Osteoblast (primary cell): ENCODE measurements at regions not wholly inside any gene's neighbourhood (a gene's known extent, or its start where the extent isn't known, plus 50 kb on each side); places are given as distances from the start of the nearest gene placed in this dataset.
"Not testable (repeated sequence)": the region's sequence is repeated elsewhere in the genome, so short reads cannot be mapped to it uniquely, and the experiment has no call there.

Experiments used
- DNase-seq: peaks from one replicate; pipeline ENCODE4 v3.0.0; 2011; ENCODE audit warnings: low spot score, mixed read lengths; ENCODE audit not compliant: insufficient read length; ENCODE audit errors: missing footprints
- H2AFZ ChIP-seq: 2 replicates; pipeline ENCODE4 v1.6.0; 2011; ENCODE audit warnings: mild to moderate bottlenecking, low read length
- H3K27ac ChIP-seq: 2 replicates; pipeline ENCODE4 v1.5.1; 2011; ENCODE audit warnings: mild to moderate bottlenecking, low read depth, low read length, moderate library complexity
- H3K27me3 ChIP-seq: 2 replicates; pipeline ENCODE4 v1.6.0; 2012; ENCODE audit warnings: mild to moderate bottlenecking, control low read depth, inconsistent platforms, low read length, moderate library complexity; ENCODE audit not compliant: insufficient read depth
- H3K36me3 ChIP-seq: 2 replicates; pipeline ENCODE4 v1.5.1; 2011; ENCODE audit warnings: mild to moderate bottlenecking, low read length, control low read depth, moderate library complexity; ENCODE audit not compliant: insufficient read depth
- H3K4me1 ChIP-seq: 2 replicates; pipeline ENCODE4 v1.5.1; 2011; ENCODE audit warnings: mild to moderate bottlenecking, low read length, control low read depth, moderate library complexity; ENCODE audit not compliant: insufficient read depth
- H3K4me2 ChIP-seq: 2 replicates; pipeline ENCODE4 v1.6.0; 2011; ENCODE audit warnings: mild to moderate bottlenecking, low read length; ENCODE audit not compliant: insufficient read depth
- H3K4me3 ChIP-seq: fragments of 200-600 bp; sonication (generic); 3 replicates; pipeline ENCODE4 v1.5.1; 2012; ENCODE audit warnings: mild to moderate bottlenecking, low read length, inconsistent platforms; ENCODE audit not compliant: insufficient read depth
- H3K79me2 ChIP-seq: 2 replicates; pipeline ENCODE4 v1.6.0; 2012; ENCODE audit warnings: mild to moderate bottlenecking, low read length, control low read depth, inconsistent platforms; ENCODE audit not compliant: insufficient read depth
- H3K9me3 ChIP-seq: 2 replicates; pipeline ENCODE4 v1.5.1; 2011; ENCODE audit warnings: low read depth, low read length, control low read depth
- H4K20me1 ChIP-seq: 2 replicates; pipeline ENCODE4 v1.6.0; 2012; ENCODE audit warnings: mild to moderate bottlenecking, low read length, control low read depth; ENCODE audit not compliant: insufficient read depth
- CTCF ChIP-seq: IDR thresholded peaks from 2 replicates; pipeline ENCODE4 v1.5.1; 2011; ENCODE audit warnings: mild to moderate bottlenecking, low read depth, low read length, moderate library complexity; ENCODE audit errors: extremely low read depth

DNA sequence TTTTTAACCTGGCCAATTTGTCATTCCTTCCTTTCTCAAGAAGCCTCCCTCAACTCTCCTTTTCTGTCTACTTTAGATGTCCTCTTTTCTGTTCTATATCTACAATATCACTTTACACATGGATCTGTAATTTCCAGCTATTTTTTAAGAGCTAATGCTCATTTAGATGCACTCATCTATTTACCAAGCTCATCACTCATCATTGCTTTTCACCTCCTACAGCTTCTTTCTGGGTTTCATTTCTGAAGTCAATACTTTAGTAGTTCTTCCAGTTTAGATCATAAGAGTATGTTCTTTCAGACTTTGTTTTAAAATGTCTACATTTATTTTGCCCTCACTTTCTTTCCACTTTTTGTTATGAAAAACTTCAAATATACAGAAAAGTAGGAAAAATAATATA is 466.9 kb downstream of the MID1IP1 start:
- H3K4me2 ChIP-seq, result no peak overlapping the region
- no peaks in the 10 kb centered on the region for H3K79me2 ChIP-seq
- no peaks in the 10 kb centered on the region for H4K20me1 ChIP-seq
- H3K4me1 ChIP-seq, result no peaks in the 10 kb centered on the region
- H3K9me3 ChIP-seq, result no peaks in the 10 kb centered on the region
- peaks cover 35% of the 10 kb centered on the region for H3K27me3 ChIP-seq
- no peak for DNase-seq
- no peak for TF ChIP-seq CTCF
- no peak overlapping the region for H3K27ac ChIP-seq
- H2AFZ ChIP-seq, result no peak overlapping the region
- no peaks in the 10 kb centered on the region for H3K36me3 ChIP-seq
- no peak overlapping the region for H3K4me3 ChIP-seq

DNA sequence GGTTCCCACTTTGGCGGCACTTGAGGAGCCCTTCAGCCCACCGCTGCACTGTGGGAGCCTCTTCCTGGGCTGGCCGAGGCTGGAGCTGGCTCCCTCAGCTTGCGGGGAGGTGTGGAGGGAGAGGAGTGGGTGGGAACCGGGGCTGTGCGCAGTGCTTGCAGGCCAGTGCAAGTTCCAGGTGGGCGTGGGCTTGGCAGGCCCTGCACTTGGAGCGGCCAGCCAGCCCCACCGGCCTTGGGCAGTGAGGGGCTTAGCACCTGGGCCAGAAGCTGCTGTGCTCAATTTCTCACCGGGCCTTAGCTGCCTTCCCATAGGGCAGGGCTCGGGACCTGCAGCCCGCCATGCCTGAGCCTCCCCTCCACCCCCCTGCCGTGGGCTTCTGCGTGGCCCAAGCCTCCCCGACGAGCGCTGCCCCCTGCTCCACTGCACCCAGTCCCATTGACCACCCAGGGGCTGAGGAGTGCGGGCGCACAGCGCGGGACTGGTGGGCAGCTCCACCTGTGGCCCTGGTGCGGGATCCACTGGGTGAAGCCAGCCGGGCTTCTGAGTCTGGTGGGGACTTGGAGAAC is 474.3 kb downstream of the MID1IP1 start:
- DNase-seq, result no peak
- no peak for TF ChIP-seq CTCF
- no peaks in the 10 kb centered on the region for H3K9me3 ChIP-seq
- no peaks in the 10 kb centered on the region for H3K4me1 ChIP-seq
- no peak overlapping the region for H3K4me3 ChIP-seq
- H2AFZ ChIP-seq, result no peak overlapping the region
- H3K27ac ChIP-seq, result no peak overlapping the region
- no peak overlapping the region for H3K4me2 ChIP-seq
- no peaks in the 10 kb centered on the region for H3K36me3 ChIP-seq
- no peaks in the 10 kb centered on the region for H3K79me2 ChIP-seq
- no peaks in the 10 kb centered on the region for H4K20me1 ChIP-seq
- H3K27me3 ChIP-seq, result no peaks in the 10 kb centered on the region

DNA sequence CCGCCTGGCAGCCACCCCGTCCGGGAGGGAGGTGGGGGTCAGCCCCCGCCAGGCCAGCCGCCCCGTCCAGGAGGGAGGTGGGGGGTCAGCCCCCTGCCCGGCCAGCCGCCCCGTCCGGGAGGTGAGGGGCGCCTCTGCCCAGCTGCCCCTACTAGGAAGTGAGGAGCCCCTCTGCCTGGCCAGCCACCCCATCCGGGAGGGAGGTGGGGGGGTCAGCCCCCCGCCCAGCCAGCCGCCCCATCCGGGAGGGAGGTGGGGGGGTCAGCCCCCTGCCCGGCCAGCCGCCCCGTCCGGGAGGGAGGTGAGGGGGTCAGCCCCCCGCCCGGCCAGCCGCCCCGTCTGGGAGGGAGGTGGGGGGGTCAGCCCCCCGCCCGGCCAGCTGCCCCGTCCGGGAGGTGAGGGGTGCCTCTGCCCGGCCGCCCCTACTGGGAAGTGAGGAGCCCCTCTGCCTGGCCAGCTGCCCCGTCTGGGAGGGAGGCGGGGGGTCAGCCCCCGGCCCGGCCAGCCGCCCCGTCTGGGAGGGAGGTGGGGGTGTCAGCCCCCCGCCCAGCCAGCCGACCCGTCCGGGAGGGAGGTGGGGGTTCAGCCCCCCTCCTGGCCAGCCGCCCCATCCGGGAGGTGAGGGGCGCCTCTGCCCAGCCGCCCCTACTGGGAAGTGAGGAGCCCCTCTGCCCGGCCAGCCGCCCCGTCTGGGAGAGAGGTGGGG is 476.6 kb downstream of the MID1IP1 start:
- not testable (repeated sequence) for H3K36me3 ChIP-seq, H3K27ac ChIP-seq, H3K9me3 ChIP-seq, H4K20me1 ChIP-seq, H3K4me3 ChIP-seq, H3K27me3 ChIP-seq, DNase-seq, H3K4me2 ChIP-seq, H3K4me1 ChIP-seq, H3K79me2 ChIP-seq, H2AFZ ChIP-seq

DNA sequence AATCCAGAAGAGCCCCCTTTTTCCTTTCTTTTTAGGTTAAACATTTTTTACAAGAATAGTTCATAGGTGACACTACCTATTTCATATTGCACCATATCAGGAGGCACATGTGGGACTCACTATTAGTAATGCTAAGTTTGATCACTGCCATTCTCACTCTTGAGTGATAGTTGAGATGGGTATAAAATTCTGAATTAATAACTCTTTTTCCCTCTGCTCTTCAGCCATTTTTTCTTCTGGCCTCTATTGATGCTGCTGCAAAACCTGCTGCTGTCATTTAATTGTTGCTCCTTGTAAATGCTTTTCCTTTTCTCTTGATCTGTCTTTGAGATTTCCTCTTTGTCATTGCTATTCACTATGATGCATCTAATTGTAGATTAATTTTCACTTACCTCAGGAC is 482.0 kb downstream of the MID1IP1 start:
- Histone ChIP-seq H3K4me3 (no peak overlapping the region), H2AFZ (no peak overlapping the region), H3K36me3 (no peaks in the 10 kb centered on the region), H3K27ac (no peak overlapping the region), H3K4me2 (no peak overlapping the region), H3K4me1 (no peaks in the 10 kb centered on the region), H3K9me3 (peaks cover 8% of the 10 kb centered on the region), H4K20me1 (no peaks in the 10 kb centered on the region), H3K79me2 (no peaks in the 10 kb centered on the region), H3K27me3 (no peaks in the 10 kb centered on the region)
- no peak for TF ChIP-seq CTCF
- DNase-seq, result no peak
